ENCODE measurements at regions not wholly inside any gene's neighbourhood (a gene's known extent, or its start where the extent isn't known, plus 50 kb on each side); places are given as distances from the start of the nearest gene placed in this dataset.

GRCh38 chr5:87170799-87171198 lies 96.9 kb upstream of the RASA1 start:
- Histone ChIP-seq H3K4me2 (no peak overlapping the region), H3K27ac (no peak overlapping the region), H3K9me3 (no peaks in the 10 kb centered on the region), H3K4me3 (no peak overlapping the region), H3K4me1 (no peaks in the 10 kb centered on the region)
- ChIA-PET POLR2A (no interaction called here), CTCF (no interaction called here)
- no peak for FAIRE-seq
- DNase-seq (ENCODE audit: low read depth in 1 of 2, low spot score in 1 of 2), result no peak
- ATAC-seq, result no peak
- 28% methylated on average over 3 of the region's 3 CpGs for WGBS (ENCODE audit: missing lambda C conversion rate)
- TF ChIP-seq ATOH8 (CRISPR knock-in tag; IDR thresholded peaks at IDR 0.05; ENCODE audit: low read depth), result no peak
- no peak for TF ChIP-seq JUNB (IDR thresholded peaks at IDR 0.05)
- no peak for TF ChIP-seq ZFP36 (IDR thresholded peaks at IDR 0.05; ENCODE audit: borderline replicate concordance, partially characterized antibody)
- no peak for TF ChIP-seq FOXS1 (CRISPR knock-in tag; IDR thresholded peaks at IDR 0.05)
- TF ChIP-seq ZNF302 (CRISPR knock-in tag; IDR thresholded peaks at IDR 0.05), result no peak
- TF ChIP-seq PHF8 (IDR thresholded peaks at IDR 0.05; ENCODE audit: borderline replicate concordance, low read depth), result no peak
- TF ChIP-seq CTCF (IDR thresholded peaks at IDR 0.05), result no peak
- TF ChIP-seq ELK1 (IDR thresholded peaks at IDR 0.05; ENCODE audit: low read depth, low read length), result no peak
- no peak for TF ChIP-seq HOXB5 (CRISPR knock-in tag; IDR thresholded peaks at IDR 0.05)
- TF ChIP-seq TP53 (CRISPR knock-in tag; IDR thresholded peaks at IDR 0.05), result no peak
- TF ChIP-seq USF2 (IDR thresholded peaks at IDR 0.05), result no peak
- TF ChIP-seq KDM1A (IDR thresholded peaks at IDR 0.05; ENCODE audit: low read depth), result no peak
- TF ChIP-seq EHMT2 (IDR thresholded peaks at IDR 0.05; ENCODE audit: low read depth), result no peak
- TF ChIP-seq SMC3 (IDR thresholded peaks at IDR 0.05), result no peak
- TF ChIP-seq CHD4 (IDR thresholded peaks at IDR 0.05; ENCODE audit: borderline replicate concordance), result no peak
- TF ChIP-seq HDAC2 (IDR thresholded peaks at IDR 0.05), result no peak
- TF ChIP-seq SREBF2 (IDR thresholded peaks at IDR 0.05), result no peak
- no peak for TF ChIP-seq PBX3 (IDR thresholded peaks at IDR 0.05)
- no peak for TF ChIP-seq ESRRA (IDR thresholded peaks at IDR 0.05; ENCODE audit: borderline replicate concordance, low read length)

GRCh38 chr5:87182649-87183048 lies 85.0 kb upstream of the RASA1 start:
- H3K9me3 ChIP-seq, result no peaks in the 10 kb centered on the region
- no peak overlapping the region for H3K4me3 ChIP-seq
- 24% methylated on average over 4 of the region's 4 CpGs for WGBS (ENCODE audit: missing lambda C conversion rate)
- H3K27ac ChIP-seq, result no peak overlapping the region
- no peak overlapping the region for H3K4me2 ChIP-seq
- no peak for ATAC-seq
- H3K4me1 ChIP-seq, result no peaks in the 10 kb centered on the region
- TF ChIP-seq CHD4 (IDR thresholded peaks at IDR 0.05; ENCODE audit: borderline replicate concordance) (no peak), GATA3 (IDR thresholded peaks at IDR 0.05; ENCODE audit: borderline replicate concordance) (no peak), NR3C1 (IDR thresholded peaks at IDR 0.05) (no peak), HOXB5 (CRISPR knock-in tag; IDR thresholded peaks at IDR 0.05) (no peak), CEBPB (IDR thresholded peaks at IDR 0.05) (no peak), CBX2 (IDR thresholded peaks at IDR 0.05; ENCODE audit: borderline replicate concordance, low read depth) (no peak), CBX8 (IDR thresholded peaks at IDR 0.05) (no peak), BCL3 (IDR thresholded peaks at IDR 0.05) (no peak), KDM1A (IDR thresholded peaks at IDR 0.05; ENCODE audit: low read depth) (no peak), ZSCAN20 (CRISPR knock-in tag; IDR thresholded peaks at IDR 0.05) (no peak), PHF8 (IDR thresholded peaks at IDR 0.05; ENCODE audit: borderline replicate concordance, low read depth) (no peak), REST (IDR thresholded peaks at IDR 0.05) (no peak)
- no peak for FAIRE-seq
- ChIA-PET CTCF (no interaction called here), POLR2A (no interaction called here)
- DNase-seq (ENCODE audit: low read depth in 1 of 2, low spot score in 1 of 2), result no peak
